IMR-90 (cell line): ENCODE measurements at regions not wholly inside any gene's neighbourhood (a gene's known extent, or its start where the extent isn't known, plus 50 kb on each side); places are given as distances from the start of the nearest gene placed in this dataset.

Experiments
- ATAC-seq: fragments of 200-7000 bp; cut with Tn5 transposase; 2 replicates; pipeline ENCODE4 v1.9.1; 2020; ENCODE audit warnings: low read depth, mild to moderate bottlenecking, moderate library complexity
- BruUV-seq: library from RNA; stranded (reverse); fragments of 400-500 nt; replicated peaks from 2 replicates; lab custom pipeline; 2021; lab: Mats Ljungman, UMichigan
- CTCF ChIA-PET: fragments of 300-600 bp; formaldehyde crosslinking; extraction: SDS; loops from one replicate; lab custom pipeline; 2021; ENCODE audit warnings: antibody characterized with exemption; lab: Yijun Ruan, JAX
- POLR2A ChIA-PET: fragments of 300-600 bp; sonication (Branson Sonifier 250); formaldehyde crosslinking; loops from one replicate; lab custom pipeline; 2022; ENCODE audit warnings: antibody characterized with exemption; ENCODE audit not compliant: unreplicated experiment; lab: Charles Lee
- DNase-seq: peaks from one replicate; pipeline ENCODE4 v3.0.0; 2013
- H2AFZ ChIP-seq: replicated peaks from 2 replicates; pipeline ENCODE3; 2013; ENCODE audit warnings: low read length, mild to moderate bottlenecking; ENCODE audit not compliant: poor library complexity
- H2AK5ac ChIP-seq: 2 replicates; pipeline ENCODE4 v1.6.1; 2013; ENCODE audit warnings: low read depth, low read length, inconsistent platforms
- H2AK9ac ChIP-seq: replicated peaks from 2 replicates; pipeline ENCODE3; 2013; ENCODE audit warnings: mild to moderate bottlenecking, low read depth, low read length, moderate library complexity; ENCODE audit not compliant: poor library complexity
- H2BK120ac ChIP-seq: 2 replicates; pipeline ENCODE4 v1.6.1; 2013; ENCODE audit warnings: low read depth, low read length, inconsistent platforms
- H2BK15ac ChIP-seq: 3 replicates; pipeline ENCODE4 v1.6.1; 2013; ENCODE audit warnings: low read depth, low read length, inconsistent platforms
- H2BK20ac ChIP-seq: 2 replicates; pipeline ENCODE4 v1.6.1; 2013; ENCODE audit warnings: low read depth, mild to moderate bottlenecking, inconsistent platforms, low read length, moderate library complexity
- H2BK5ac ChIP-seq: 2 replicates; pipeline ENCODE4 v1.6.1; 2013; ENCODE audit warnings: mild to moderate bottlenecking, low read depth, low read length, inconsistent platforms; ENCODE audit not compliant: poor library complexity, severe bottlenecking
- H3K14ac ChIP-seq: replicated peaks from 2 replicates; pipeline ENCODE4 v1.6.1; 2013; ENCODE audit warnings: low read depth, low read length, inconsistent platforms
- H3K18ac ChIP-seq: 2 replicates; pipeline ENCODE4 v1.6.1; 2013; ENCODE audit warnings: low read depth, low read length, control low read depth
- H3K23ac ChIP-seq: 2 replicates; pipeline ENCODE4 v1.6.1; 2013; ENCODE audit warnings: low read depth, low read length, inconsistent platforms
- H3K27ac ChIP-seq: 2 replicates; pipeline ENCODE4 v1.5.1; 2013; ENCODE audit warnings: mild to moderate bottlenecking, control low read depth, low read length; ENCODE audit not compliant: insufficient read depth
- H3K27me3 ChIP-seq: 2 replicates; pipeline ENCODE4 v1.6.1; 2013; ENCODE audit warnings: low read length; ENCODE audit not compliant: control insufficient read depth, insufficient read depth
- H3K36me3 ChIP-seq: 2 replicates; pipeline ENCODE4 v1.6.1; 2013; ENCODE audit warnings: low read length, mixed read lengths; ENCODE audit not compliant: control insufficient read depth, insufficient read depth
- H3K4ac ChIP-seq: 2 replicates; pipeline ENCODE4 v1.6.1; 2013; ENCODE audit warnings: low read depth, low read length, inconsistent platforms
- H3K4me1 ChIP-seq: 2 replicates; pipeline ENCODE4 v1.6.1; 2013; ENCODE audit warnings: low read length, mixed read lengths; ENCODE audit not compliant: control insufficient read depth, insufficient read depth
- H3K4me2 ChIP-seq: 2 replicates; pipeline ENCODE4 v1.6.1; 2013; ENCODE audit warnings: low read depth, mild to moderate bottlenecking, control low read depth, low read length, moderate library complexity
- H3K4me3 ChIP-seq: 2 replicates; pipeline ENCODE4 v1.5.1; 2013; ENCODE audit warnings: low read depth, mild to moderate bottlenecking, control low read depth, low read length, moderate library complexity; ENCODE audit not compliant: insufficient read depth
- H3K56ac ChIP-seq: 2 replicates; pipeline ENCODE4 v1.6.1; 2013; ENCODE audit warnings: low read length, inconsistent platforms; ENCODE audit not compliant: insufficient read depth; ENCODE audit errors: extremely low read depth
- H3K79me1 ChIP-seq, 2 experiments: 2 replicates each; pipeline ENCODE4 v1.6.1; 2013; ENCODE audit warnings: low read length in 2 of 2, inconsistent platforms in 1 of 2, low read depth in 1 of 2
- H3K9ac ChIP-seq: 2 replicates; pipeline ENCODE4 v1.6.1; 2013; ENCODE audit warnings: low read depth, low read length, control low read depth
- H3K9me1 ChIP-seq: 2 replicates; pipeline ENCODE4 v1.6.1; 2013; ENCODE audit warnings: low read length, inconsistent platforms; ENCODE audit not compliant: insufficient read depth
- H3K9me3 ChIP-seq: 2 replicates; pipeline ENCODE4 v1.6.1; 2013; ENCODE audit warnings: low read length; ENCODE audit not compliant: control insufficient read depth, insufficient read depth
- H4K20me1 ChIP-seq: 2 replicates; pipeline ENCODE4 v1.6.1; 2013; ENCODE audit warnings: low read length, inconsistent platforms; ENCODE audit not compliant: insufficient read depth
- H4K5ac ChIP-seq: 2 replicates; pipeline ENCODE4 v1.6.1; 2013; ENCODE audit warnings: mild to moderate bottlenecking, low read depth, low read length, control low read depth
- H4K8ac ChIP-seq, 2 experiments: 2 replicates each; pipeline ENCODE4 v1.6.1; 2013; ENCODE audit warnings: low read depth in 2 of 2, low read length in 2 of 2, control low read depth in 1 of 2, inconsistent platforms in 1 of 2
- H4K91ac ChIP-seq: 2 replicates; pipeline ENCODE4 v1.6.1; 2013; ENCODE audit warnings: low read depth, low read length, inconsistent platforms; ENCODE audit not compliant: insufficient read depth
- BHLHE40 ChIP-seq: fragments of 150-350 bp; IDR thresholded peaks from 2 replicates; pipeline ENCODE4 v1.6.1; 2016; ENCODE audit warnings: mild to moderate bottlenecking, low read depth, low read length
- FOS ChIP-seq: fragments of 150-350 bp; IDR thresholded peaks from 2 replicates; pipeline ENCODE4 v1.6.1; 2016; ENCODE audit warnings: low read depth, low read length
- MAFK ChIP-seq: IDR thresholded peaks from 2 replicates; pipeline ENCODE4 v1.6.1; 2012; ENCODE audit warnings: low read depth, low read length, improper control_type of control experiment
- MXI1 ChIP-seq: IDR thresholded peaks from 2 replicates; pipeline ENCODE4 v1.6.1; 2012; ENCODE audit warnings: low read depth, mild to moderate bottlenecking, low read length, moderate library complexity, borderline replicate concordance
- NFE2L2 ChIP-seq: fragments of 150-350 bp; IDR thresholded peaks from 2 replicates; pipeline ENCODE4 v1.6.1; 2016; ENCODE audit warnings: low read depth, mild to moderate bottlenecking, low read length
- RAD21 ChIP-seq: IDR thresholded peaks from 2 replicates; pipeline ENCODE4 v1.6.1; 2012; ENCODE audit warnings: low read length, improper control_type of control experiment
- RCOR1 ChIP-seq: IDR thresholded peaks from 2 replicates; pipeline ENCODE4 v1.6.1; 2012; ENCODE audit warnings: mild to moderate bottlenecking, low read length, improper control_type of control experiment; ENCODE audit not compliant: insufficient replicate concordance
- RFX5 ChIP-seq: IDR thresholded peaks from 2 replicates; pipeline ENCODE4 v1.8.0; 2012; ENCODE audit warnings: low read depth, mild to moderate bottlenecking, low read length, moderate library complexity
- WGBS, 2 experiments: methylation state at CpG; one replicate each; pipeline versions ENCODE4 v1.1.5 to v1.1.7; 2013; ENCODE audit warnings: missing lambda C conversion rate in 2 of 2; ENCODE audit not compliant: insufficient read length in 1 of 2; ENCODE audit errors: extremely low coverage in 2 of 2; 5-methylcytosine and 5-hydroxymethylcytosine counted together
- dilution Hi-C: fragments of 300-500 bp; cut with HindIII; formaldehyde crosslinking; loops from one replicate; pipeline ENCODE4 v1.14.3; 2018; ENCODE audit warnings: low sequenced_read_pairs; ENCODE audit not compliant: unreplicated experiment
- in situ Hi-C: fragments of 300-500 bp; cut with MboI; formaldehyde crosslinking; loops from 3 replicates; pipeline ENCODE4 v1.14.3; 2019; ENCODE audit warnings: low sequenced_read_pairs, inconsistent platforms, mixed read lengths
- intact Hi-C: fragments of 100-400 bp; cut with micrococcal nuclease; formaldehyde crosslinking; loops from 2 replicates; pipeline ENCODE4 v1.10.0; 2022
- TF ChIP-seq, protein P1 (sequence below): conservative IDR thresholded peaks from 2 replicates; pipeline ENCODE4 v1.5.1; 2012; ENCODE audit warnings: mild to moderate bottlenecking, low read depth, low read length, improper control_type of control experiment
- TF ChIP-seq, protein P2 (sequence below): fragments of 150-350 bp; IDR thresholded peaks from 2 replicates; pipeline ENCODE4 v1.6.1; 2017; ENCODE audit warnings: mild to moderate bottlenecking, antibody characterized with exemption, low read length, low read depth

DNA sequence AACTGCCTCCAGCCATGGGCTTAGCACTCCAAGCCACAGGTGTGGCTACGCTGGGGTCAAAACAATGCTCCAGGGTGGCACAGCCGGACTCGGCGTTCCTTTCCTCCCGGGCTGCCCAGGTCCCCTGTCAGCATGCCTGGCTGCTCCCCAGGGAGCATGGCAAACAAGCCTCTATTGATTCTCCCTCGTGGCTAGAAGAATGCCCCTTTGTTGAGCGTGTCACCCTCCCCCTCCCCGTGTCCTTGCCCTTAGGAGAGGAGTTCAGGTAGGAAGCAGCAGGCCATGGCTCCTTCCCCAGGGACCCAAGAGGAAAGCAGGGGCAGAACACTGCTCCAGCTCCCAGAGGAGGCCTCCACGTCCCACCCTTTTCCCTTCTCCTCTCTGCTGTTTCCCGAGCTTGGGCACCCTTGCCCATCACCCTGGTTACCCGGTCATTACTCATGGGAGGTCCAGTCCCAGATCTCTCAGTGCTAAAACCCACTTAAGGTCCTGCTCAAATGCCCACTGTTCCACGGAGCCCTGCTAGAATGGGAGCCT lies 57.4 kb upstream of the CITED4 start:
- ChIA-PET CTCF (interaction anchor here (0.6 kb wide), 1 partner anchor 1254 kb away, joined by 3 read pairs; no protein-coding TSS in a partner anchor), POLR2A (no interaction called here)
- Histone ChIP-seq H4K91ac (no peak overlapping the region), H2BK20ac (no peak overlapping the region), H2AFZ (no peak overlapping the region), H3K4ac (no peak overlapping the region), H4K20me1 (no peaks in the 10 kb centered on the region), H3K18ac (no peak overlapping the region), H3K27ac (no peak overlapping the region), H3K14ac (no peak overlapping the region), H3K4me2 (no peak overlapping the region), H3K4me3 (no peak overlapping the region), H3K23ac (no peak overlapping the region), H2AK9ac (no peak overlapping the region), H2AK5ac (no peak overlapping the region), H3K27me3 (peaks cover 16% of the 10 kb centered on the region), H3K9me3 (no peaks in the 10 kb centered on the region), H2BK5ac (no peak overlapping the region), H4K8ac (no peak overlapping the region), H3K4me1 (no peaks in the 10 kb centered on the region), H3K36me3 (no peaks in the 10 kb centered on the region), H4K5ac (no peak overlapping the region), H3K9ac (no peak overlapping the region), H2BK120ac (no peak overlapping the region), H3K79me1 (no peaks in the 10 kb centered on the region), H2BK15ac (no peak overlapping the region), H3K56ac (no peak overlapping the region), H3K9me1 (no peaks in the 10 kb centered on the region)
- in situ Hi-C loops = no loop called here
- 79% methylated on average over 6 of the region's 12 CpGs; no CpG with 5 or more reads in 1 of the 2 experiments for WGBS, 2 experiments
- DNase-seq (no peak), ATAC-seq (no peak)
- BruUV-seq = no TSS peak
- TF ChIP-seq RFX5 = no peak
- TF ChIP-seq NFE2L2 = no peak
- TF ChIP-seq RCOR1 = no peak
- TF ChIP-seq MAFK = no peak
- TF ChIP-seq FOS = no peak
- TF ChIP-seq BHLHE40 = no peak
- TF ChIP-seq, protein P1, sequence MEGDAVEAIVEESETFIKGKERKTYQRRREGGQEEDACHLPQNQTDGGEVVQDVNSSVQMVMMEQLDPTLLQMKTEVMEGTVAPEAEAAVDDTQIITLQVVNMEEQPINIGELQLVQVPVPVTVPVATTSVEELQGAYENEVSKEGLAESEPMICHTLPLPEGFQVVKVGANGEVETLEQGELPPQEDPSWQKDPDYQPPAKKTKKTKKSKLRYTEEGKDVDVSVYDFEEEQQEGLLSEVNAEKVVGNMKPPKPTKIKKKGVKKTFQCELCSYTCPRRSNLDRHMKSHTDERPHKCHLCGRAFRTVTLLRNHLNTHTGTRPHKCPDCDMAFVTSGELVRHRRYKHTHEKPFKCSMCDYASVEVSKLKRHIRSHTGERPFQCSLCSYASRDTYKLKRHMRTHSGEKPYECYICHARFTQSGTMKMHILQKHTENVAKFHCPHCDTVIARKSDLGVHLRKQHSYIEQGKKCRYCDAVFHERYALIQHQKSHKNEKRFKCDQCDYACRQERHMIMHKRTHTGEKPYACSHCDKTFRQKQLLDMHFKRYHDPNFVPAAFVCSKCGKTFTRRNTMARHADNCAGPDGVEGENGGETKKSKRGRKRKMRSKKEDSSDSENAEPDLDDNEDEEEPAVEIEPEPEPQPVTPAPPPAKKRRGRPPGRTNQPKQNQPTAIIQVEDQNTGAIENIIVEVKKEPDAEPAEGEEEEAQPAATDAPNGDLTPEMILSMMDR = no peak
- TF ChIP-seq, protein P2, sequence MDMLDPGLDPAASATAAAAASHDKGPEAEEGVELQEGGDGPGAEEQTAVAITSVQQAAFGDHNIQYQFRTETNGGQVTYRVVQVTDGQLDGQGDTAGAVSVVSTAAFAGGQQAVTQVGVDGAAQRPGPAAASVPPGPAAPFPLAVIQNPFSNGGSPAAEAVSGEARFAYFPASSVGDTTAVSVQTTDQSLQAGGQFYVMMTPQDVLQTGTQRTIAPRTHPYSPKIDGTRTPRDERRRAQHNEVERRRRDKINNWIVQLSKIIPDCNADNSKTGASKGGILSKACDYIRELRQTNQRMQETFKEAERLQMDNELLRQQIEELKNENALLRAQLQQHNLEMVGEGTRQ = no peak
- no peak for TF ChIP-seq MXI1
- no peak for TF ChIP-seq RAD21
- dilution Hi-C loops = no loop called here
- intact Hi-C loops = no loop called here
